ENCODE measurements at regions not wholly inside any gene's neighbourhood (a gene's known extent, or its start where the extent isn't known, plus 50 kb on each side); places are given as distances from the start of the nearest gene placed in this dataset.

DNA sequence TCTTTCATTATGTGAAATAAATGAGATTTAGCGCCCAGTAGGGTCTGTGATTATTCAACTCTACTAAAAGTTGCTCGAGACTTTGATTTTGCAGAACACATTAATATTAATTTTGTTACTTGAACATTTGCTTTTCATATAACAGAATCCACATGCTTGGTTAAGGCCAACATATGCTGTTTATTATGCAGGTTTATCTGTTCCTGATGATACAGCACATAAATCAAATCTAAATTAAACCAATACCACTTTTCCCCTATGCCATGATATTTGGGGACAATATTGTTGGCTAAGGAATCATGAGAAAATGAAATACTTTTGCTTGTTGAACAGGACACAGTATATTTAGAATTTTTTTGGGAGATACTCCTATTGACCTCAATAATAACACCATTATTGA is 291.1 kb downstream of the USP25 start:
- no peak for DNase-seq

DNA sequence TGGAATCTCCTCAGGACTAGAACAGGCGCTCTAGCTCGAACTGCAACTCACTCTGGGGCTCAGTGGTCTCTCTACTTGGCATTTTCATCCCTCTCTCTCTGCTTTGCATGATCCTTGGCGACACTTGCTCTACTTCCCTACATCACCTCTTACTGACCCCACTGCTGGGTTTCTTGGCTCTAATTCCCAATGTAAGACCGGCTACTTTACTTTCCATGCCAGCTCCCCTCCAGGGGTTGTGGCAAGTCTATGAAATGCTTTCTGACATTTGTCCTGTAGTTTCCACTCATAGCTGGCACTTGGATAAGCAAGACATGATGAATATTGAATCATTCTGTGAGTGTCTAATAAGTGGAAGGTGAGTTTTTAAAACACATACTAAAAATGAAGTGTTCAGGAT is 292.3 kb downstream of the USP25 start:
- no peak for DNase-seq

DNA sequence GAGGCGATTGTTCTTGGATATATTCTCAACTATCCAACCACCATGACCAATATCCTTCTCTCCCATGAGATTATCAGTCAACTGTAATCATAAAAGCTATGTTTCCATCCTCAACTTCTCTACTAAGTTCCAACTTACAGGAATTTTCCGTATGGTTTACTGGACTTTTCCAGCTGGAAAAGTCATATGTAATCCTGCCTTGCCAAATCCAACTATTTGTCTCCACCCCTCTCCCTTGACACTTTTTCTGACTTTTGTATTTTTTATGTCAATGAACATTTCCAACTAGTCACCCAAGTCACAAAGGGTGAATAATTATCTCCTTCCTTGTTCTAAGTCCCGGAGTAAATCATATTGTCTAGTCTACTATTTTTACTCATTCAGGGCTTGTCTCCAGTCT is 293.1 kb downstream of the USP25 start:
- no peak for DNase-seq

- no peak for DNase-seq
Measured at GRCh38 chr21:16028142-16028541, 298.4 kb downstream of the USP25 start.

DNA sequence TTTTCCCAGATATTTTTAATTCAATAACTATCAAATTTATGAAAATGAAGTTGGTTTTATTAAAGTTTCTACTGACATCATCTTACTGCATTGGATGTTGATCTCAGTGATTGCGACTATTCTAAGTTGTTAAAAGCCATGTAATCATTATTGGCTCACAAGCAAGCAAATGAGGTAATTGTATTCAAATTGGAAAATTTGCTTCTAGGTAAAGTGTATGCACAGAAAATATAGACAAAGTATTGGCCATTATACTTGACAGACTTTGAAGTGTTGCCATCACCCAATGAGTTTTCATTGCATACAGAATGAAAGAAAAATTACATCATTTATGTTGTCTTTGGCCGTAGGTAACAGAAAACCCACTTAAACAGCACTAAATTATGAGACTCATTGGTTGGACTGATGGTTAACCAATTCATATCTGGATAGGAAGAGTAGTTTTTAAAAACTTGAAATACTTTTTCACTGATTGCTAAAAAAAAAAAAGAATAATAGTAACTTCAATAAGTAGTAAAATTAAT is 299.2 kb downstream of the USP25 start:
- no peak for DNase-seq

- no peak for DNase-seq
Measured at GRCh38 chr21:16033193-16033592, 303.4 kb downstream of the USP25 start.

- no peak for DNase-seq
Measured at GRCh38 chr21:16034446-16035190, 304.8 kb downstream of the USP25 start.

DNA sequence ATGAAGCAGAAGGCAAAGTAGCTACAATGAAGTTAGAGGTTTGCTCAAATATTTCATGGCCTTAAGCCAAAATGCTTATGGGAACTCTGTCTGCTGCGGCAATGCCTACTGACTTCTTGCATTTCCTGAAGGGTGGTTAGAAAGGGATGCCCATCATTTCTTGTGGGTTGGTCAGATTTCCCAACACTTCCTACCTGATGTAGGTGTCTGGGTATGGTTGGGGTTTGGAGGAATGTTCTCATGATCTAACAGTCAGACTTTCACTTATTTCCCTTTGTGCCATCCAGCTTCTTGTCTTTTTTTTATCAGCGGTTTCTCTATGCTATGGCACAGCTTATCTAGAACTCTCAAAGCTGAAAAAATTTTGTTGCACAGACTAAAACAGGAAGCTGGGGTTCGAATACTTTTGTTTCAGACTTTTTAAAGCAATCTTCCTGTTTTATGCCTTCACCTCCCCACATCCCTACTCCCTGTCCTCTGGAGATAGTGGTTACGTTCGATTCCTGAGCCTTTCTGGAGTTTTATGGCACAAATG is 307.7 kb downstream of the USP25 start:
- no peak for DNase-seq

DNA sequence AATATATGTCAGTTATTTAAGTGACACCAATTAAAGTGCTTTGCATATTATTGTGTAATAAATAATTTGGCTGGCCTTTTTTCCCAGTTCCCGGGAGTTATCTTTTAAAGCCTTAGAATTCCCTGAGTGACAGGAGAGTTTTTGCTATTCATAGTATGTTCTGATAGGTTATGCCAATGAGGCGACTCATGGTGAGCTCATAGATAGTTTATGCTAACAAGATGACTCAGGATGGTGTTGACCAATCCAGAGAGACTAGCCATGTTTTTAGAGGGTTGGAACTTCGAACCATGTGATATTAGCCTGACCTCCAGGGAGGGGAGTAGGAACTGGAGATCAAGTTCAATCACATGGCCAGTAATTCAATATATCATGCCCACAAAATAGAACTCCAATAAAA is 310.8 kb downstream of the USP25 start:
- DNase-seq: no peak

DNA sequence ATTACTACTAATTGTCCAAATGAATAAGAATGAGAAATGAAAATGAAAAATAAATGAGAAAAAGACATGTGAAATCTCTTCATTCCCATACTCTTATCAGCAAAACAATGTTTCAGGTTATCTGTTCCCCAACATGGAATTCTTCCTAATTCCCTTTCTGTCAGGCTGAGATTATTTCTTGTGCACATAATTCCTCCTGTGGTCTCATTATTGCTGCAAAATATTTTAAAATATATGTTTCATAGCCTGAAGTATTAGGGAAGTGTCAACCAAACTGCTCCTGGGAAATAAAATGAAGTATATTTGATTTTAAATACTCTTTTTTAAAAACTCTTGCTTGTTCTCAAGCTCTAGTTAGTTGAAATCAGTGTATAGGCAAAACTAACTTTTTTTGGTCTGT is 314.9 kb downstream of the USP25 start:
- DNase-seq: no peak

DNA sequence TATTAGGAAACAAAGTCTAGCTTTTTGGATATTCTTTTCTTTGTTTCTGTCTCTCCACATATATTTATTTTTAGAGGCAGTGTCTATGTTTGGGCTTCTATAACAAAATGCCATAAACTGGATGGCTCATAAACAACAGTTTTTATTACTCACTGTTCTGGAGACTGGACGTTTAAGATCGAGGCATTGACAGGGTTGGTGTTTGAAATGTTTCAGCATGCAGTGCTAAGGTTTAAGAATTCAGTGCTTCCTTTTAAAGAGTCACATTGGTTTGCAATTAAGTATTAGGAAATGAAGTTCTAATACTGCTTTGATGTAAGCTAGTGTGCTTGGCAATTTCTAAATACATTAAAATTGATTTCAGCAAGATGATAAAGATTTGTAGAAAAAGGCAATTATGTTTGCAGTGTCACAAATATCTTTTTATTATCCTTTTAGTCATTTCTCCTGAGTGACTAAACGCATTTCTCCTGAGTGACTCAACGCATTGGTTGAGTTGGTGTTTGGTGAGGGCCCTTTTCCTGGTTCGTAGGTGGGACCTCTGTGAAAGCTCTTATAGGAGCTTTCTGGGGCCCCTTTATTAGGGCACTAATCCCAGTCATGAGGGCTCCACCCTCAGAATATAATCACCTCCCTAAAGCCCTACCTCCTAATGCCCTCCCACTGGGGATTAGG is 317.0 kb downstream of the USP25 start:
- no peak for DNase-seq

DNA sequence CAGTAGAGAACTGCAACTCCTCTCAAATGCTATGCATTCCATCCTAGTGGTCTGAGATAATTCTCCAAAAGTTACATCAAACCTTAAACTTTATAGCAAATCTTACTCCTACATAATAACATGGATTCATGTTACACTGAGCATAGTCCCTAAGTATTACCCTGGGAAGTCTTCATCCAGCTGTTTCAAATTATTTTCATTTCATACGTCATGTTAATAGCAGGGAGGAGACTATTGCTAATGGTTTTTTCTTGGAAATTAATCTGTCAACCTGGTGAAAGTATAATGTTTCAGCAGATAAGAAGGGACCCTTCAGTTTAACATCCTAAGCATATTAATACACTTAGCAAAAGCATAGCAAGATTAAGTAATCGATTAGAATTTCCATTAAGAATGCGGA is 318.1 kb downstream of the USP25 start:
- DNase-seq: no peak

DNA sequence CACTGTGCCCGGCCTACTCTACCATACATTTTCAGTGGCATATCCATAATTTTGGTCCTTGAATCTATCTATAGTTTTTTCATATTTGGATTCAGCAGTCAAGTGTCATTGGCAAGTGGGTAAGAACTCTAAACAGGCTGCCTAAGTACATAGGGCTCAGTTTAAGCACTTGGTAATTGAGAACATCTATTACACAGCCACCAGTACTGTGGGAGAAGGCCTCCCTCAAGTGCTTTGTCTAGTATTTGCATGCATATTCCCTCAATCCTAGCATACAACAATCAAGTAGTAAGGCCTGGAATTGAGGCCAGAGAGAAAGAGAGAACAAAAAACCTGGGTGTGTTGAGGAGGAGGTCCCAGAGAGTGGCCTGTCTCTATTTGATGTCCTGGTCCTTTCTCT is 325.2 kb downstream of the USP25 start:
- no peak for DNase-seq

- no peak for DNase-seq
Measured at GRCh38 chr21:16058896-16059295, 329.1 kb downstream of the USP25 start.

DNA sequence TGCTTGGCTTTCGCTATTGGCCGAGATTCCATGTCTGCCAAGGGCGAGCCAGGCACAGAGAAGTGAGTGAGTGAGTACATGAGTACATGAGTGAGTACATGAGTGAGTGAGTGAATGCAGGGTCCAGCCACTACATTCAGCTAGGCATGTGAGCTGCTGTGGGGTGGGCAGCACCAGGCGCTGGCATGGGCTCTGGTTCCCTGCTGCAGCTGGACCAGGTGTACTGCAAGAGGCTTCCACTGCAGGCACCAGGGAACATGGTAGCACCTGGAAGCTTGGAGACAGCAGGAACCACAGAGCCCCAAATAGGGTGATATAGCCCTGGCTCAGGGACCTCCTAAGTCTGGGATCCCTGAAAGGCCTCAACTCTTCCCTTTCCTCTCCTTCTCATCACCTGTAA is 330.2 kb downstream of the USP25 start:
- no peak for DNase-seq

DNA sequence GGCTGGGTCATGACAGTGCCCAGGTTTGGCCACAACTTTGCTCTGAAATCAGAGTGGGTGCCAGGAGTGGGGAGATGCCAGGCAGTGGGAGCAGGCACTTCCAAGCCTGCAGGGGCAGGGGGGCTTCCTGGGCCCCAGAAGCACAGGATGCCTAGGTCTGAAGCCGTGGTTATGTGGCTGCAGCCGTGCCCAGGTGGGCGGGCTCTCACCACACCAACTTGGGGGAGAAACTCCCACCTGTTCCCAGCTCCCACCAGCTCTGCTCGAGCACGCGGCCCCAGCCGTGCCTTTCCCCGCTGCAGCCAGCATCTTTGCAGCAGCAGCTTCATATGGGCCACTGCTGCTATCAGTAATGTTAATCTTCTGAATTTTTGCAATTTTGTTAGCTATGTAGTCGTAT is 331.4 kb downstream of the USP25 start:
- no peak for DNase-seq

DNA sequence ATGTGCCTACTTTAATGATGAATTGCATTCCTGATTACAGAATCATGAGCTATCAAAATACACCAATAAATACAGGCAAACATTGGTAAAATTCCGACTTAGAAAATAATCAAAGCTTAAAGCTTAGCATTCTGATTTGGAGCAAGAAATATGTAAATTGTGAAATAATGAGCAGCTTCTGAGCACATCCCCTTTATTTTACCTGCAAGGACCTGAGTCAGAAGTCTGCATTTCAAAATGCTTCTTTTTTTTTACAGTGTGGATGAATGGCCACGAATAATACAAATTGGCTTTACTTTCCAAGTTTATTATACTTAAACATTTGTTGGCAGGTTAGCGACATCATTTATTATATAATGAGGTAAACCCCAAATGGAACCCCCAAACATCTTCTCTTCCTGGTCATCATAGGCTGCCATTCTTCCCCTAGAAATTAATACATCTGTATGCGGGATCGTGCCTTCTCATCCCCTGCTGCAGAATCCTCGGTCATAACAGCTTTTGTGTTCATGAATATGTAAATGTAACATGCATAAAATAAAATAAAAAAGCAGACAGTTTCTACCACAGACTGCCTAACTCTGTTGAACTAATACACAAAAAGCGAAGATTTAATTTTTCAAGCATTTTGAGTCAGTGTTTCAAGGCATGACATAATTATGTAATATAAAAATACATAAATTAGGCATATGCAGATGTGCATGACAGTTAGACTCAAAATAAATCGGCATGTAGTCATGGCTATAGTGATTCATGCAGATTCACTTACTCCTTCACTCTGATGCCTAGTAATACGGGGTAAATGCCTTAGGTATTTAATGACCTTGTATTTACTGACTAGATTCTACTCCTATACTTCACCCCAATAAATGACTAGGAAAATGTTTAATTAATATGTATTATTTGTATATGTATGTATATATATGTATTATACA is 339.7 kb downstream of the USP25 start:
- no peak for DNase-seq

DNA sequence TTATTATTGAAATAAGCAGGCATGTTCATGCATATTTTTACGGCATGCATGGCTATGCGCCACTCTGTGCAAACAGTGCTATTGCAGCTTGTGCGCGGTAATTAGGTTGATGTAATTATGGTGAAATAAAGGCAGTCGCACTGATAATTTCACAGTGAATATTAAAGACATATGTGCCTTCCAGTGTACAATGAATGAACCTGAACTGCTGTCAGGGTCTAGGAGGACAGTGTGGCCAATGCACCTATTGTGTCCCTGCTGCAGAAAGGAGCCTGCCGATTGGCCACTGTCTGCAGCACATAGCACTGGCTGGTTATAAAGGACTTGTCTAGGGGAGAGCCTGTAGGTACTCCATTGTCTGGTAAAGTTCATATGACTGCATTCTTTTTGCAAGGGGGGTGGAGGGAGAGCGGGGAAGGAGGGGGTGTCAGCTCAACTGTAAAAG is 340.4 kb downstream of the USP25 start:
- DNase-seq: no peak

DNA sequence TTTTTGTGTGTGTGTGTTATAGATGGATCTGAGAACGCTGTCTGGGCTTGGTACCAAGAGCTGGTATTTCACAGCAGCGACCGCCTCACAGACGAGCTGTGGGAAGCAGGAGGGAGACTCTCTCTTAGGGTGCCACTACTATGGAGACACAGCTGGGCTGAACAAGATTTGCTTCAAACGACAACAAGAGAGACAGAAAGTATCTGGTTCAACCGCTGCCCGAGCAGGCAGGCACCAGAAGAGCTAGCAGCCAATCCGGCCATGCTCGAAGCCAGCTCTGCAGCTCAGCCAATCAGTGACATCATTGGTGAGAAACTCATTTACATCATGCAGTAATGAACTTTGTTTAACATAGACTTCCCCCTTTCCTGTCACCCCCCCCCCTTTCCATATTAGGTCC is 341.3 kb downstream of the USP25 start:
- no peak for DNase-seq

DNA sequence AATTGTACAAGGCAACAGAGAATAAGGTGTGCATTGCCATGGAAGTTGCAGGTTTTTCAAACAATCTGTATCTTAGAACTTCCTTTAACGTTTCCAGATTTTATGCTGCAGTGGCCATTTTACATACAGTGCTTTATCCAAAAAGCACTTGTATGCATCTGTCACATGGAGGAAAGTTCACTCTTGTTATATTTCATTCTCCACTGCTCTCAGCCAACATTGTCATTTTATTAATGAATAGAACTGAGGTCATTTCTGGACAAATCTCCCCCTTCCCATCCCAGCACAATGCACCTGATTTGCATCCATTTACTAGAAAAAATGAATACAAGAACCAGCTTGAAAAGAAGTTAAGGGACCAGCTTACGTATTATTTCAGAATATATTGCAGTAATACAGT is 342.0 kb downstream of the USP25 start:
- no peak for DNase-seq

DNA sequence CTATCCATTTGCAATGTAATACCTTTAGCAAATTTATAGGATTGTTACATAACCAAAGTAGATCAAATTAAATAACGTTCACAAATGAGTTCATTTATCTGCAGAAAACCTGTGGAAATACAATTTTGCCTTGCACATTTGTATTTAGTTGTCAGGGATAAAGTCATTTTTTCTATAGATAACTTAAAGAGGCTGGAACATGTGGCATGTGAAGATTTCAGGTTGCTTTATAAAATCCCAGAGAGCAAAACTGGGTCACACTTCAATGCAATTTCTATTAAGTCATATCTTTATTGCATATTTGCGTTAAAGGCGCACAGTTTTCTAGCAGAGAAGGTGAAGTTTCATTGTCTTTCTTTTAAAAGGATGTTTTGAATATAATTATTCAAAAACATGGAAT is 342.4 kb downstream of the USP25 start:
- no peak for DNase-seq

DNA sequence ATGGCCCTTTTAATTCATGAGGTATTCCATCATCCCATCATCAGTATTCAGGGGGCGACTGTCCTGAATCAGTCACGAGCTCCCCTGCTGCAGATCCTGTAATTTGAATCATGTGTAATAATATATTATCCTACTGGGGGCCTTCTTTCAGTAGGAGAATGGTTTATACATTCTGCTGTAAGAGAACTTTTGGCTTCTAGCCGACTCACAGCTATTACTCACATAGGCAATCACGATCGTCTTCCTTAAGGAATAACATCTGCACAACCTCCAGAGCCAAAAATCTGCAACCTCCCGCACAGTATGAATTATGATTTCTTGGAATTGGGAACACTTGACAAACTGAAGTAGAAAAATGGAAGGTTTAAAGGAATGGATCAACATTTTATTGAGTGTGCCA is 343.0 kb downstream of the USP25 start:
- DNase-seq: no peak

DNA sequence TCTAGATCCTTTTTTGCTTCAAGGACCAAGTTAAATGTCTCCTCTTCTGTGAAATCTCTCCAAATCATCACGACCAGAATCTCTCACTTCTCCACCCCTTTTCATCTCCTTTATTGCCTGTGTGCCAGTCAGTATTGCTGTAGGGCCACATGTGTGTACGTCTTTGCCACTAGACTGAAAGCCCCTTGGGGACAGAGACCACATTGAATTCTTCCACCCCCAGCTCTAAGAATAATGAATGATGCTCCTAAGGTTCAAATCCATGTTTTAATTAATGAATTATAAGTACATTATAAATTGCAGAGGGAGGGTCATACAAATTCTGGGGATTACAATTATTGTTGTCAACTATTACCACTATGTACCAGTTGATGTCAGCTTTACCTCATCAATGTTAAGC is 343.8 kb downstream of the USP25 start:
- no peak for DNase-seq
